ENCODE measurements at regions not wholly inside any gene's neighbourhood (a gene's known extent, or its start where the extent isn't known, plus 50 kb on each side); places are given as distances from the start of the nearest gene placed in this dataset.

DNA sequence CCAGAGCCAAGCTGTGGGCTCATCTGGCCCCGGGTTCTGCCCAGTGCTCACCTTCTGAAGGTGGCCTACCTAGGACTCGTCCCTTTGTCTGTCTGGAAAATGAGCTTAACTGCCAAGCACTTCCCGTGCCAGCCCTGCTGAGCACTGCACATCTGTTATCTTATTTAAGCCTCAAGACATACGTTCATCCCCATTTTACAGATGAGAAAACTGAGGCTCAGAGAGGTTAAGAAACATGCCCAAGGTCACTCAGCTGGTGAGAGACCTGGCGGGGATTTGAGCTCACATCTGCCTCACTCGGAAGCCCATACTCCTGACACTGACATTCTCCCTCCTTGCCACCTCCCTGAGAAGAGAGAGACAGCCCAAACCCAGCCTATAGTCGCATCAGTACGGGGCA lies 226.2 kb downstream of the MN1 start:
- H3K27ac ChIP-seq, result no peak overlapping the region
- no peaks in the 10 kb centered on the region for H3K4me1 ChIP-seq
- no peaks in the 10 kb centered on the region for H3K36me3 ChIP-seq
- intact Hi-C loops (cut with DNase I), result no loop called here
- DNase-seq, result no peak
- no peaks in the 10 kb centered on the region for H3K9me3 ChIP-seq
- TF ChIP-seq, protein P1, sequence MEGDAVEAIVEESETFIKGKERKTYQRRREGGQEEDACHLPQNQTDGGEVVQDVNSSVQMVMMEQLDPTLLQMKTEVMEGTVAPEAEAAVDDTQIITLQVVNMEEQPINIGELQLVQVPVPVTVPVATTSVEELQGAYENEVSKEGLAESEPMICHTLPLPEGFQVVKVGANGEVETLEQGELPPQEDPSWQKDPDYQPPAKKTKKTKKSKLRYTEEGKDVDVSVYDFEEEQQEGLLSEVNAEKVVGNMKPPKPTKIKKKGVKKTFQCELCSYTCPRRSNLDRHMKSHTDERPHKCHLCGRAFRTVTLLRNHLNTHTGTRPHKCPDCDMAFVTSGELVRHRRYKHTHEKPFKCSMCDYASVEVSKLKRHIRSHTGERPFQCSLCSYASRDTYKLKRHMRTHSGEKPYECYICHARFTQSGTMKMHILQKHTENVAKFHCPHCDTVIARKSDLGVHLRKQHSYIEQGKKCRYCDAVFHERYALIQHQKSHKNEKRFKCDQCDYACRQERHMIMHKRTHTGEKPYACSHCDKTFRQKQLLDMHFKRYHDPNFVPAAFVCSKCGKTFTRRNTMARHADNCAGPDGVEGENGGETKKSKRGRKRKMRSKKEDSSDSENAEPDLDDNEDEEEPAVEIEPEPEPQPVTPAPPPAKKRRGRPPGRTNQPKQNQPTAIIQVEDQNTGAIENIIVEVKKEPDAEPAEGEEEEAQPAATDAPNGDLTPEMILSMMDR (IDR thresholded peaks at IDR 0.05), result no peak
- no peak overlapping the region for H3K4me3 ChIP-seq
- no peak for ATAC-seq
- H3K27me3 ChIP-seq, result peaks cover 32% of the 10 kb centered on the region

DNA sequence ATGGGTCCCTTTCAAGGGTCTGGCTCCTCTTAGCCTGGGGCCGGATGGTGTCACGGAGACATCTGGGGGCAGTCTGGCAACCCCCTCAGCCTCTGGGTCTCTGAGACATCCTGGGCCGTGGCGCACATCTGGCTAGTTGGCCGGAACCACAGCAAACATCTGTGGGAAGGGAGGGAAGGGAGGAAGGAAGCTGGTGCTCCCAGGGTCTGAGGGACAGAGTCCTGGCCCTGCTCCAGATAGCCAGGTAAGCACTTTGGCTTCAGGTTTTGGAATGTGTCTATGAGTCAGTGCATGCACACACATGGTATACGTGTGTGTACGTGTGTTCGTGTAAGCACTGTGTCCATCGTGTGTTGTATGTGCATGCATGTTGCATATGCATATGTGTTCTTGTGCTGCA lies 225.1 kb downstream of the MN1 start:
- peaks cover 32% of the 10 kb centered on the region for H3K27me3 ChIP-seq
- no peaks in the 10 kb centered on the region for H3K9me3 ChIP-seq
- H3K4me3 ChIP-seq, result no peak overlapping the region
- intact Hi-C loops (cut with DNase I), result no loop called here
- H3K27ac ChIP-seq, result peak overlapping the region; percentile 30
- no peaks in the 10 kb centered on the region for H3K36me3 ChIP-seq
- no peaks in the 10 kb centered on the region for H3K4me1 ChIP-seq
- ATAC-seq, result no peak
- TF ChIP-seq, protein P1 (IDR thresholded peaks at IDR 0.05), result no peak
- DNase-seq, result no peak

DNA sequence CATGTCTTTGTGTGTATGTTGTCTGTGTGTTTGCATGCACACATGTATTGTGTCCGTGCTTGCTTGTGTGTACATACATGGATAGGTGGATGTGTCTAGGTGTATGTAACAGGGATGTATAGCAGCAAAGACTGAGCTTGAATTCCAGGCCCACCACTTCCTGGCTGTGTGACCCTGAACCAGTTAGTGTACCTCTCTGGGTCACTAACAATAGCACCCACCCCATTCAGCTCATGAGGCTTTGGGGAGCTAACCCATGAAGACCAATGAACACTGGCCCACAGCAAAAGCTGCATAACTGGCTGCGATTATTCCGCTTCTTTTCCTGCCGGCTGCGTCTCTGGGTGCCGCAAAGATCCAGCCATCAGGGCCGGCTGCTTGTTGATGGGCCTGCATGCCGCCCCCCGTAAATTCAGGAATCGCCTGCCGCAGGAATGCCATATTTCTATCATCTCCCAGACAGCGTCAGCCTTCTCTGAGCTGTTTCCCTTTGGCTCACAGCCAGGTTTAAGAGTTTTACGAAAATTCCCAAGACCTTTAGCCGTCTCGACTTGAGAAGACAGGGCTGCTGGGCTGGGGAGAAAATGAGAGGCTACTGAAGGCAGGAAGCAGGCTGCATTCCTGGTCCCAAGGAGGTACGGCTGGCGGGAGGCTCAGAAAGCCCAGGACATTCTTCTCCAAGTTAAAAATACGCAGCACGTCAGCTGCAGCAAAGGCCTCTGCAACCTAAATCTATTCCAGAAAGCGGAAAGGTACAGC lies 224.6 kb downstream of the MN1 start:
- TF ChIP-seq, protein P1 (IDR thresholded peaks at IDR 0.05), result no peak
- H3K4me1 ChIP-seq, result no peaks in the 10 kb centered on the region
- ATAC-seq (no peak), DNase-seq (no peak)
- no peaks in the 10 kb centered on the region for H3K36me3 ChIP-seq
- no peaks in the 10 kb centered on the region for H3K9me3 ChIP-seq
- H3K27ac ChIP-seq, result peak overlapping the region; percentile 36
- intact Hi-C loops (cut with DNase I), result no loop called here
- peaks cover 32% of the 10 kb centered on the region for H3K27me3 ChIP-seq
- no peak overlapping the region for H3K4me3 ChIP-seq

DNA sequence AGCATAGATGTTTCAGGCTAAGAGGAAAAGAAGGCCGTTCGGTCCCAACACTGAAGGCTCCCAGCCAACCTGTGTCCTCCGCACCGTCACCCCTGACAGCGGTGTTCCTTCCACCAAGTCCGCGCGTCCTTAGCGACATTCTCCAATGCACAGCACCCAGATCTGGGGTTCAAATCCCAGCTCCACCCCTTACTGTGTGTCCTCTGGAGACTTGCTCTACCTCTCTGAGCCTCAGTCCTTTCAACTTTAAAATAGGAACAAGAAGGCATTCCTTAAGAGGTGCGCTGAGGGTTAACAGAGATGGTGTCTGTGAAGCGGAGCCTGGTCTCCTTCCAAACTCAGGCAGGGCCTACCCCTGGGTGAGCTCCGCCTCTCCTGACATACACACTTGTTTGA lies 224.0 kb downstream of the MN1 start:
- Histone ChIP-seq H3K4me3 (no peak overlapping the region), H3K36me3 (no peaks in the 10 kb centered on the region), H3K9me3 (no peaks in the 10 kb centered on the region), H3K27me3 (peaks cover 32% of the 10 kb centered on the region), H3K27ac (peak overlapping the region; percentile 36), H3K4me1 (no peaks in the 10 kb centered on the region)
- intact Hi-C loops (cut with DNase I), result no loop called here
- DNase-seq (no peak), ATAC-seq (no peak)
- TF ChIP-seq, protein P1 (IDR thresholded peaks at IDR 0.05), result no peak

DNA sequence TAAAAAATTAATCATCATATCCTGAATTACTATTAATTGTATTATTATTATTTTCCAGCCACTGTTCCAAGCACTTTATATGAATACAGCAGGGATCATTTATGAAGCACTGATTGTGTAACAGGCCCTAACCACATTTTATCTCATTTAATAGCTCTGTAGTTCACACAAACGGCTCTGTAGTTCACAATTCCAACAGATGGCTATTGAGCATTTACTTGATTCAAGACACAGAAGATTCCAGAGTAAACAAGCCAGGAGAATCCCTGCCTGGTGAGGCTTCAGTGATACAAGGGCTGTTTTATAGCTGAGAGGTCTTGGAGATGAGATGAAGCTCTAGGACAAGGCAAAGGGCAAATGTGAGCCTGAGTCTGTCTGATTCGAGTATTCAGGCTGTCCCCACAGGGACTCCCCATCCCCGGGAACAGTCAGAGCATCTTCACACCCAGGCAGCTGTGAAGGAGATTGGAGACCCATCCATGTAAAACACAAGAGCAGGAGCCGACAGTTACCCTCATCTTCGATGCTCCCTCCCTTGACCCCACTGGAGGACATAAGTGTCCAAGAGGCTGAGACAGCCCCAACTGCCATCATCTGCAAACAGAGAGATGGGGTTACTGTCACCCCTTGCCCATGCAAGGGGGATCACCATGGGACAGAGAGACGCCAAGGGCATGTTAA lies 222.5 kb downstream of the MN1 start:
- no peak for ATAC-seq

More for the DNA sequence above, 222.5 kb downstream of the MN1 start:
- Histone ChIP-seq H3K36me3 (no peaks in the 10 kb centered on the region), H3K27me3 (peaks cover 19% of the 10 kb centered on the region), H3K27ac (no peak overlapping the region), H3K4me3 (no peak overlapping the region), H3K4me1 (no peaks in the 10 kb centered on the region), H3K9me3 (no peaks in the 10 kb centered on the region)
- TF ChIP-seq, protein P1 (IDR thresholded peaks at IDR 0.05), result no peak
- intact Hi-C loops (cut with DNase I), result no loop called here
- no peak for DNase-seq
